ENCODE measurements at regions not wholly inside any gene's neighbourhood (a gene's known extent, or its start where the extent isn't known, plus 50 kb on each side); places are given as distances from the start of the nearest gene placed in this dataset.

DNA sequence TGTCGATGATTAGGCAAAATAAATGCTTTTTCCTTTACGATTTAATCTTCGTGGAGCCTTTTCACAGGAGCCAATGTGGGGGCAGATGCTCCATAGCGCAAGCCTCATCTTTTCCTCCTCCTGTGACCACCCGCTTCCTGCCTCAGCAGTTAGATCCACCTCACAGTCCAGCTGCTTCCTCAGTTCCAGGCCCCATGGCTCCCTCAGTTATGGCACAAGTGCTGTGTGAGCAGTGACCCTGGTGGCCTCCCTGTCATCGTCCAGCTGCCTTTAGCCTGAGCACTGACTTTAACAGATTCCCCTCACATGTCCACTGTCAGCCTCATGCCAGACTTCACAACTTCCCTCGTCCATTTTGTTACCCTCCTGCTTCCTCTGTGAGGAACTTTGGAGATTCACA, 424.6 kb upstream of the GBE1 start:
- Histone ChIP-seq H3K27me3 (ENCODE audit: control insufficient read depth, insufficient read depth, low read length) (no peaks in the 10 kb centered on the region), H3K36me3 (ENCODE audit: control insufficient read depth, insufficient read depth, low read length) (no peaks in the 10 kb centered on the region), H3K4me3 (ENCODE audit: low read depth, low read length) (no peak overlapping the region)
- POLR2A ChIA-PET, result no interaction called here
- CTCF ChIA-PET, result no interaction called here
- no peak for DNase-seq (ENCODE audit: low read depth)
- TF ChIP-seq, protein P1, sequence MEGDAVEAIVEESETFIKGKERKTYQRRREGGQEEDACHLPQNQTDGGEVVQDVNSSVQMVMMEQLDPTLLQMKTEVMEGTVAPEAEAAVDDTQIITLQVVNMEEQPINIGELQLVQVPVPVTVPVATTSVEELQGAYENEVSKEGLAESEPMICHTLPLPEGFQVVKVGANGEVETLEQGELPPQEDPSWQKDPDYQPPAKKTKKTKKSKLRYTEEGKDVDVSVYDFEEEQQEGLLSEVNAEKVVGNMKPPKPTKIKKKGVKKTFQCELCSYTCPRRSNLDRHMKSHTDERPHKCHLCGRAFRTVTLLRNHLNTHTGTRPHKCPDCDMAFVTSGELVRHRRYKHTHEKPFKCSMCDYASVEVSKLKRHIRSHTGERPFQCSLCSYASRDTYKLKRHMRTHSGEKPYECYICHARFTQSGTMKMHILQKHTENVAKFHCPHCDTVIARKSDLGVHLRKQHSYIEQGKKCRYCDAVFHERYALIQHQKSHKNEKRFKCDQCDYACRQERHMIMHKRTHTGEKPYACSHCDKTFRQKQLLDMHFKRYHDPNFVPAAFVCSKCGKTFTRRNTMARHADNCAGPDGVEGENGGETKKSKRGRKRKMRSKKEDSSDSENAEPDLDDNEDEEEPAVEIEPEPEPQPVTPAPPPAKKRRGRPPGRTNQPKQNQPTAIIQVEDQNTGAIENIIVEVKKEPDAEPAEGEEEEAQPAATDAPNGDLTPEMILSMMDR (IDR thresholded peaks at IDR 0.05; ENCODE audit: insufficient read depth, low read depth, low read length), result no peak

DNA sequence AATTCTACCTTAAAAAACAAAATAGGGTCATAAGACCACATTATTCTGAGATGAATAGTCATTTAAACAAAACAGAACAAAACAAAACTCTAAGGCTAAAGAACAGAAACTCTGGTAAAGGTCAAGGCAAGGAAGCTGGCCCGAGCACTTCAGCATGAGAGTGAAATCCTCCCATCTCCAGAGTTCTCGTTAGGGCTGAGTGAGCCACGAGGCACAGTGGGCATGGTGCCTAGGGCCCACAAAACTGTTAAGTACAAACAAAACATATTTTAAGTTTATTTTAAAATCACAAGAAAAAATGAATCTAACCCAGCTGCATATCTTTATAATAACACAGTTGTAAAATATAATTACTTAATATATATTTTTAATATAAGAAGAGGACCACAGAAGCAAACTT, 417.8 kb upstream of the GBE1 start:
- H3K4me3 ChIP-seq (ENCODE audit: low read depth, low read length), result no peak overlapping the region
- H3K36me3 ChIP-seq (ENCODE audit: control insufficient read depth, insufficient read depth, low read length), result no peaks in the 10 kb centered on the region
- no peak for DNase-seq (ENCODE audit: low read depth)
- ChIA-PET POLR2A (no interaction called here), CTCF (no interaction called here)
- H3K27me3 ChIP-seq (ENCODE audit: control insufficient read depth, insufficient read depth, low read length), result no peaks in the 10 kb centered on the region
- TF ChIP-seq, protein P1 (IDR thresholded peaks at IDR 0.05; ENCODE audit: insufficient read depth, low read depth, low read length), result no peak

DNA sequence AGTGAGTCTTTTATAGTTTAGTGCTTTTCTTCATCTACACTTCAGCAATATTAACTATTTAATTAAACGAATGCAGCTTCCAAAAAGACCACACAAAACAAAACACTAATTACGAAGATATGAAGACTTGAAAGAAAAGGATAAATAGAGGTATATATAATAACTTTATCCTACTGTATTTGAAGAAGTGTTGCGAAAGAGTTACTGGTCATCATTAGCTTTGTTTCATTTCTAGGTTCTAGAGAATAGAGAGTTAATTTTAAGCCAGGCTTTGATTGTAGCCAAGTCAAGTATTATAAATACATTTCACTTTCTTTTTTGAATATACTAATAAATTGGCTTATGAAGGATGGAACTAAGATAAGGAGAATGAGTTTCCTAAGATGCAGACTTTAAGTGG, 416.8 kb upstream of the GBE1 start:
- TF ChIP-seq, protein P1 (IDR thresholded peaks at IDR 0.05; ENCODE audit: insufficient read depth, low read depth, low read length), result no peak
- ChIA-PET CTCF (no interaction called here), POLR2A (no interaction called here)
- Histone ChIP-seq H3K27me3 (ENCODE audit: control insufficient read depth, insufficient read depth, low read length) (no peaks in the 10 kb centered on the region), H3K4me3 (ENCODE audit: low read depth, low read length) (no peak overlapping the region), H3K36me3 (ENCODE audit: control insufficient read depth, insufficient read depth, low read length) (no peaks in the 10 kb centered on the region)
- no peak for DNase-seq (ENCODE audit: low read depth)

DNA sequence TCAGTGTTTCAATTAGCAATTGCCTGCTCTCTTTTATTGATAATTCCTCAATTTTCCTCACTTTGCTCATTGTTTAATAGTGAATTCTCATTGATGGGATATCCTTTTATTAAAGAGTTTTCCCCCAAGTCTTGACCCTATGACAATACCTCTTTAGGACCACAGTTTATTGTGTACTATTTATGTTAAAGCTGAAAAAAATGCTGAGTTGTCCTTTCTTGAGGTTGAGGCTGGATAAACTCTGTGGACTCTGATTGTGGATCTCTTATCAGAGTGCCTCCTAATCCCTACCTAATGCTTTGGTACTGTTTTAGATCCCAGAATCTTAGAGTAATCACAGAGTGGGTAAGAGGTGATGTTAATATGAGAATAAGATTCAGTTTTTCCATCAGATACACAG, 416.3 kb upstream of the GBE1 start:
- H3K36me3 ChIP-seq (ENCODE audit: control insufficient read depth, insufficient read depth, low read length), result no peaks in the 10 kb centered on the region
- H3K4me3 ChIP-seq (ENCODE audit: low read depth, low read length), result no peak overlapping the region
- CTCF ChIA-PET, result no interaction called here
- DNase-seq (ENCODE audit: low read depth), result no peak
- POLR2A ChIA-PET, result no interaction called here
- TF ChIP-seq, protein P1 (IDR thresholded peaks at IDR 0.05; ENCODE audit: insufficient read depth, low read depth, low read length), result no peak
- H3K27me3 ChIP-seq (ENCODE audit: control insufficient read depth, insufficient read depth, low read length), result no peaks in the 10 kb centered on the region

DNA sequence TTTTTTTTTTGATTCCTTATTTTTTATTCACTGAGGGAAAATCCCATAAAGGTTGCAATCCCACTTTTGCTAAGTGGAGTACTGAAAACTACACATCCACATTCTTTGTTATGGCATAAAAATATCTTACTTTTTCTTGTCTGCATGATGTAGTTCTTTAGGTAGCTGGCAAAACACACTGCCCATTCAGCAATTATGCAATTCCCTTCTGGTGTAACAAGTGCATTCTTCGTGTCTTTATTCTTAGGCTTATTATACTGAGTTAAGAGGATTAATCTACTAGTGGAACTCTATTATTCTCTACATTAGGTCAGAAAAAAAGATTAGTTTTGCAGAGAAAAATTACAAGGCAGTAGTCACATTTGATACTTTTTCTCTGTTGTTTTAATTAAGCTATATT, 403.8 kb upstream of the GBE1 start:
- Histone ChIP-seq H3K27me3 (ENCODE audit: control insufficient read depth, insufficient read depth, low read length) (no peaks in the 10 kb centered on the region), H3K4me3 (ENCODE audit: low read depth, low read length) (no peak overlapping the region), H3K36me3 (ENCODE audit: control insufficient read depth, insufficient read depth, low read length) (no peaks in the 10 kb centered on the region)
- ChIA-PET CTCF (no interaction called here), POLR2A (no interaction called here)
- no peak for DNase-seq (ENCODE audit: low read depth)
- TF ChIP-seq, protein P1 (IDR thresholded peaks at IDR 0.05; ENCODE audit: insufficient read depth, low read depth, low read length), result no peak
